Endothelial cell of umbilical vein (primary cell): ENCODE measurements at regions not wholly inside any gene's neighbourhood (a gene's known extent, or its start where the extent isn't known, plus 50 kb on each side); places are given as distances from the start of the nearest gene placed in this dataset.

Source experiments
- BruUV-seq: library from RNA; stranded (reverse); fragments of 400-500 nt; replicated peaks from 2 replicates; lab custom pipeline; 2021; lab: Mats Ljungman, UMichigan
- CTCF ChIA-PET: fragments of 300-600, 350-600 bp; sonication (Branson Sonifier 250); formaldehyde crosslinking; loops from one replicate; lab custom pipeline; 2021; ENCODE audit warnings: antibody characterized with exemption, inconsistent platforms; lab: Charles Lee
- POLR2A ChIA-PET: fragments of 300-600, 350-600 bp; sonication (Branson Sonifier 250); formaldehyde crosslinking; loops from one replicate; lab custom pipeline; 2021; ENCODE audit warnings: antibody characterized with exemption, inconsistent platforms; lab: Charles Lee
- DNase-seq: peaks from one replicate; pipeline ENCODE4 v3.0.0-alpha.2; 2011; ENCODE audit warnings: low read depth, low spot score
- FAIRE-seq: peaks from 2 replicates; lab custom pipeline; 2011; peaks lifted over from hg19 to GRCh38; lab: Jason Lieb, UNC
- H2AFZ ChIP-seq: 2 replicates; pipeline ENCODE4 v1.6.0; 2012; ENCODE audit warnings: low read depth, low read length, control low read depth, inconsistent platforms
- H3K27ac ChIP-seq: 2 replicates; pipeline ENCODE4 v1.5.1; 2011; ENCODE audit warnings: low read depth, mild to moderate bottlenecking, control low read depth, low read length, moderate library complexity; ENCODE audit not compliant: insufficient read depth
- H3K27me3 ChIP-seq, 2 experiments: 2 replicates each; pipeline versions ENCODE4 v1.6.0 to v1.6.1; 2011; ENCODE audit warnings: low read length in 2 of 2, mixed read lengths in 1 of 2; ENCODE audit not compliant: control insufficient read depth in 2 of 2, insufficient read depth in 2 of 2
- H3K36me3 ChIP-seq, 2 experiments: 2 replicates in 1 of 2; 3 replicates in 1 of 2; pipeline ENCODE4 v1.5.1; 2011; ENCODE audit warnings: low read length in 2 of 2, mild to moderate bottlenecking in 1 of 2, moderate library complexity in 1 of 2; ENCODE audit not compliant: control insufficient read depth in 2 of 2, insufficient read depth in 2 of 2; ENCODE audit errors: extremely low read depth in 1 of 2
- H3K4me1 ChIP-seq: 3 replicates; pipeline ENCODE4 v1.5.1; 2011; ENCODE audit warnings: mild to moderate bottlenecking, low read length; ENCODE audit not compliant: control insufficient read depth, insufficient read depth; ENCODE audit errors: extremely low read depth
- H3K4me2 ChIP-seq: 2 replicates; pipeline ENCODE4 v1.6.1; 2011; ENCODE audit warnings: low read length, control low read depth, mixed read lengths; ENCODE audit not compliant: insufficient read depth
- H3K4me3 ChIP-seq, 3 experiments: fragments of 200-600 bp in 1 of 3; sonication (generic), shearing (Covaris generic) in 1 of 3; replicated peaks in 1 of 3; 2 replicates each; pipeline ENCODE4 v1.5.1; 2011 to 2016; ENCODE audit warnings: control low read depth in 3 of 3, low read length in 3 of 3, mild to moderate bottlenecking in 2 of 3, inconsistent platforms in 1 of 3, low read depth in 1 of 3, moderate library complexity in 1 of 3; ENCODE audit not compliant: insufficient read depth in 1 of 3
- H3K79me2 ChIP-seq: 2 replicates; pipeline ENCODE4 v1.6.0; 2012; ENCODE audit warnings: low read length, inconsistent platforms; ENCODE audit not compliant: control insufficient read depth, insufficient read depth
- H3K9ac ChIP-seq: replicated peaks from 2 replicates; pipeline ENCODE3; 2011; ENCODE audit warnings: low read length, control low read depth; ENCODE audit not compliant: insufficient read depth; ENCODE audit errors: extremely low read depth
- H3K9me1 ChIP-seq: replicated peaks from 3 replicates; pipeline ENCODE4 v1.6.0; 2011; ENCODE audit warnings: mild to moderate bottlenecking, low read length; ENCODE audit not compliant: control insufficient read depth, insufficient read depth; ENCODE audit errors: extremely low read depth
- H3K9me3 ChIP-seq: replicated peaks from 2 replicates; pipeline ENCODE4 v1.5.1; 2012; ENCODE audit warnings: low read length, inconsistent platforms; ENCODE audit not compliant: control insufficient read depth, insufficient read depth
- H4K20me1 ChIP-seq: replicated peaks from 2 replicates; pipeline ENCODE3; 2011; ENCODE audit warnings: mild to moderate bottlenecking, low read length; ENCODE audit not compliant: control insufficient read depth, insufficient read depth; ENCODE audit errors: extremely low read depth
- CTCF ChIP-seq, 2 donors: IDR thresholded peaks; 1 replicate in 1 of 2; 2 replicates in 1 of 2; pipeline ENCODE4 v1.5.1; 2011; ENCODE audit warnings: low read length in 2 of 2, mild to moderate bottlenecking in 2 of 2, moderate library complexity in 2 of 2, control low read depth in 1 of 2, inconsistent platforms in 1 of 2, low read depth in 1 of 2; ENCODE audit not compliant: insufficient read depth in 1 of 2; ENCODE audit errors: extremely low read depth in 1 of 2
- EZH2 ChIP-seq: IDR thresholded peaks from 2 replicates; pipeline ENCODE4 v1.6.1; 2012; ENCODE audit warnings: borderline replicate concordance, low read depth, mild to moderate bottlenecking, moderate library complexity, low read length, inconsistent platforms; ENCODE audit not compliant: severe bottlenecking
- FOS ChIP-seq: IDR thresholded peaks from 2 replicates; pipeline ENCODE4 v1.6.1; 2011; ENCODE audit warnings: mild to moderate bottlenecking, low read length, moderate library complexity, borderline replicate concordance; ENCODE audit not compliant: insufficient read depth
- GATA2 ChIP-seq: IDR thresholded peaks from 2 replicates; pipeline ENCODE4 v1.7.0; 2011; ENCODE audit warnings: low read depth, mild to moderate bottlenecking, moderate library complexity, mixed read lengths, low read length; ENCODE audit not compliant: insufficient read length, insufficient read depth
- JUN ChIP-seq: IDR thresholded peaks from 2 replicates; pipeline ENCODE4 v1.6.1; 2011; ENCODE audit warnings: borderline replicate concordance, low read depth; ENCODE audit not compliant: insufficient read length, insufficient read depth
- MAX ChIP-seq: IDR thresholded peaks from 2 replicates; pipeline ENCODE4 v1.6.1; 2011; ENCODE audit not compliant: insufficient read depth, insufficient read length
- MYC ChIP-seq: IDR thresholded peaks from one replicate; pipeline ENCODE4 v1.6.1; 2011; ENCODE audit warnings: mild to moderate bottlenecking, low read depth, low read length
- POLR2A ChIP-seq: IDR thresholded peaks from 2 replicates; pipeline ENCODE4 v1.6.1; 2012; ENCODE audit warnings: low read depth, mild to moderate bottlenecking, control low read depth, low read length
- POLR2AphosphoS5 ChIP-seq: IDR thresholded peaks from 2 replicates; pipeline ENCODE4 v1.6.1; 2012; ENCODE audit warnings: low read depth, mild to moderate bottlenecking, control low read depth, low read length, moderate library complexity; ENCODE audit not compliant: insufficient read depth
- dilution Hi-C: fragments of 300-500 bp; cut with MboI; formaldehyde crosslinking; loops from one replicate; pipeline ENCODE4 v1.15.0; 2019; ENCODE audit warnings: low sequenced_read_pairs; ENCODE audit not compliant: extremely low pct_ligation_motif_present
- intact Hi-C: fragments of 100-400 bp; cut with micrococcal nuclease; formaldehyde crosslinking; loops from one replicate; pipeline ENCODE4 v1.10.0; 2022

DNA sequence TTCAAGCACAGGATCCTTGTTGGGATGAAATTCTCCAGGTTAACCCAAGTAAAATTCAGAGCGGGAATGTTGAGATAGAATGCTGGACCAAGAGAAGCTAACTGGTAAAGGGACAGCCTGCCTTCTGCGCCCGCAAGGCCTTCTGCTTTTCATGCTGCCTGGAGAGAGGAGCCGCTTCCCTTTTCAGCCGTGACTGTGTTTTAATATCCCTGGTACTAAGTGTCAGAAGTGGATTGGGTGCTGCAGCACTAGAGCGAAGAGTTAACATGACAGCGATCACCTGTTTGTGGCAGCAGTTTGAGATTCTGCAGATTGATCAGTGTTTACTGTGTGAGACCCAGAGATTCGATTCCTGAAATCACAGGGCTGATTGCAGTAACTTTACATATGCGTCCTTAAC lies 197.4 kb upstream of the ZNF536 start:
- Histone ChIP-seq H3K27ac (no peak overlapping the region), H3K9ac (no peak overlapping the region), H3K9me3 (peaks cover 2% of the 10 kb centered on the region), H3K9me1 (no peaks in the 10 kb centered on the region), H3K4me2 (no peak overlapping the region), H3K79me2 (no peaks in the 10 kb centered on the region), H3K4me1 (no peaks in the 10 kb centered on the region), H3K4me3 (no peak overlapping the region), H4K20me1 (no peaks in the 10 kb centered on the region), H2AFZ (no peak overlapping the region), H3K27me3 (no peaks in the 10 kb centered on the region), H3K36me3 (no peaks in the 10 kb centered on the region)
- intact Hi-C loops: no loop called here
- TF ChIP-seq POLR2AphosphoS5 (no peak), GATA2 (no peak), EZH2 (no peak), POLR2A (no peak), JUN (no peak), MAX (no peak), CTCF (IDR thresholded peaks at IDR 0.05; ENCODE audit: extremely low read depth in 1 of 2, insufficient read depth in 1 of 2, low read depth in 1 of 2, low read length in 2 of 2) (no peak), FOS (no peak), MYC (no peak)
- no peak for DNase-seq
- FAIRE-seq: no peak
- BruUV-seq: no TSS peak
- dilution Hi-C loops: no loop called here
- ChIA-PET POLR2A (no interaction called here), CTCF (no interaction called here)
